Neural progenitor cell (in vitro differentiated cells): ENCODE measurements at regions not wholly inside any gene's neighbourhood (a gene's known extent, or its start where the extent isn't known, plus 50 kb on each side); places are given as distances from the start of the nearest gene placed in this dataset.

ENCODE experiments used
- DNase-seq: peaks from one replicate; pipeline ENCODE4 v3.0.0-alpha.2; 2016; ENCODE audit warnings: low spot score
- H2AFZ ChIP-seq: fragments of 200-600 bp; sonication (generic); replicated peaks from 2 replicates; pipeline ENCODE4 v1.6.1; 2016; ENCODE audit warnings: antibody characterized with exemption
- H3F3A ChIP-seq: fragments of 200-600 bp; sonication (generic); 2 replicates; pipeline ENCODE4 v1.6.1; 2016; ENCODE audit warnings: antibody characterized with exemption, low read depth
- H3K27ac ChIP-seq: fragments of 200-600 bp; sonication (generic); 2 replicates; pipeline ENCODE4 v1.5.1; 2016; ENCODE audit warnings: mild to moderate bottlenecking
- H3K27me3 ChIP-seq: fragments of 200-600 bp; sonication (generic); 2 replicates; pipeline ENCODE4 v1.6.1; 2016; ENCODE audit warnings: mild to moderate bottlenecking, moderate library complexity
- H3K36me3 ChIP-seq: fragments of 200-600 bp; sonication (generic); 2 replicates; pipeline ENCODE4 v1.5.1; 2016
- H3K4me1 ChIP-seq: fragments of 200-600 bp; sonication (generic); 2 replicates; pipeline ENCODE4 v1.6.1; 2016; ENCODE audit warnings: mixed run types
- H3K4me2 ChIP-seq: fragments of 200-600 bp; sonication (generic); 2 replicates; pipeline ENCODE4 v1.6.1; 2016
- H3K4me3 ChIP-seq: fragments of 200-600 bp; sonication (generic); 2 replicates; pipeline ENCODE4 v1.5.1; 2016
- H3K79me2 ChIP-seq: fragments of 200-600 bp; sonication (generic); 2 replicates; pipeline ENCODE4 v1.6.1; 2016; ENCODE audit warnings: low read depth
- H3K9ac ChIP-seq: fragments of 200-600 bp; sonication (generic); 2 replicates; pipeline ENCODE4 v1.6.1; 2016
- H3K9me3 ChIP-seq: fragments of 200-600 bp; sonication (generic); 2 replicates; pipeline ENCODE4 v1.5.1; 2016; ENCODE audit warnings: low read depth
- H4K20me1 ChIP-seq: fragments of 200-600 bp; sonication (generic); 2 replicates; pipeline ENCODE4 v1.6.1; 2016; ENCODE audit warnings: low read depth
- H3K27ac Mint-ChIP-seq: 3 replicates; pipeline ENCODE4 v1.8.0; 2021; ENCODE audit warnings: mixed read lengths
- H3K27me3 Mint-ChIP-seq: 2 replicates; pipeline ENCODE4 v1.8.0; 2022; ENCODE audit warnings: low read depth, mild to moderate bottlenecking, inconsistent platforms, moderate library complexity, mixed read lengths; ENCODE audit not compliant: insufficient read depth
- H3K36me3 Mint-ChIP-seq: 3 replicates; pipeline ENCODE4 v1.8.0; 2021; ENCODE audit warnings: mixed read lengths
- H3K4me1 Mint-ChIP-seq: 3 replicates; pipeline ENCODE4 v1.8.0; 2021; ENCODE audit warnings: mixed read lengths
- H3K4me3 Mint-ChIP-seq: 3 replicates; pipeline ENCODE4 v1.8.0; 2021; ENCODE audit warnings: mild to moderate bottlenecking, moderate library complexity, mixed read lengths
- H3K9me3 Mint-ChIP-seq: 3 replicates; pipeline ENCODE4 v1.8.0; 2020; ENCODE audit warnings: mixed read lengths
- CTCF ChIP-seq: fragments of 200-600 bp; sonication (generic); IDR thresholded peaks from 2 replicates; pipeline ENCODE4 v1.5.1; 2017; ENCODE audit warnings: antibody characterized with exemption, mild to moderate bottlenecking
- EZH2 ChIP-seq: fragments of 200-600 bp; sonication (generic); IDR thresholded peaks from 2 replicates; pipeline ENCODE4 v1.6.1; 2017; ENCODE audit warnings: antibody characterized with exemption, mild to moderate bottlenecking, moderate library complexity
- EZH2phosphoT487 ChIP-seq: fragments of 200-600 bp; sonication (generic); IDR thresholded peaks from 2 replicates; pipeline ENCODE4 v1.6.1; 2017; ENCODE audit warnings: antibody characterized with exemption

GRCh38 chr1:4467241-4467640 is 187.2 kb upstream of the AJAP1 start:
- Histone ChIP-seq H3K27me3 (no peaks in the 10 kb centered on the region), H3K4me3 (no peak overlapping the region), H2AFZ (no peak overlapping the region), H4K20me1 (no peaks in the 10 kb centered on the region), H3K36me3 (no peaks in the 10 kb centered on the region), H3K9ac (no peak overlapping the region), H3K4me1 (no peaks in the 10 kb centered on the region), H3F3A (no peaks in the 10 kb centered on the region), H3K27ac (no peak overlapping the region), H3K4me2 (no peak overlapping the region), H3K79me2 (no peaks in the 10 kb centered on the region), H3K9me3 (no peaks in the 10 kb centered on the region)
- no peak overlapping the region for H3K27ac Mint-ChIP-seq
- peaks cover 2% of the 10 kb centered on the region for H3K9me3 Mint-ChIP-seq
- TF ChIP-seq CTCF (no peak), EZH2phosphoT487 (no peak), EZH2 (no peak)
- DNase-seq: no peak
- no peaks in the 10 kb centered on the region for H3K36me3 Mint-ChIP-seq
- peaks cover 7% of the 10 kb centered on the region for H3K27me3 Mint-ChIP-seq
- H3K4me1 Mint-ChIP-seq: no peaks in the 10 kb centered on the region
- no peak overlapping the region for H3K4me3 Mint-ChIP-seq

GRCh38 chr1:4468386-4468785 is 186.0 kb upstream of the AJAP1 start:
- Mint-ChIP-seq H3K4me3 (no peak overlapping the region), H3K9me3 (peaks cover 2% of the 10 kb centered on the region)

GRCh38 chr1:4468804-4469514 is 185.4 kb upstream of the AJAP1 start:
- Histone ChIP-seq H3K9ac (no peak overlapping the region), H3K4me3 (no peak overlapping the region), H3K36me3 (no peaks in the 10 kb centered on the region), H3K4me2 (no peak overlapping the region), H4K20me1 (no peaks in the 10 kb centered on the region), H2AFZ (no peak overlapping the region), H3K79me2 (no peaks in the 10 kb centered on the region), H3K27ac (no peak overlapping the region), H3F3A (no peaks in the 10 kb centered on the region), H3K27me3 (no peaks in the 10 kb centered on the region), H3K4me1 (no peaks in the 10 kb centered on the region), H3K9me3 (no peaks in the 10 kb centered on the region)
- peaks cover 2% of the 10 kb centered on the region for H3K9me3 Mint-ChIP-seq
- H3K4me3 Mint-ChIP-seq: no peak overlapping the region
- no peaks in the 10 kb centered on the region for H3K4me1 Mint-ChIP-seq
- DNase-seq: no peak
- H3K27me3 Mint-ChIP-seq: peaks cover 9% of the 10 kb centered on the region
- no peak for TF ChIP-seq CTCF
- no peak for TF ChIP-seq EZH2phosphoT487
- TF ChIP-seq EZH2: no peak
- no peak overlapping the region for H3K27ac Mint-ChIP-seq
- no peaks in the 10 kb centered on the region for H3K36me3 Mint-ChIP-seq

More at GRCh38 chr1:4468386-4468785, 186.0 kb upstream of the AJAP1 start:
- DNase-seq: no peak
- no peaks in the 10 kb centered on the region for H3K79me2 ChIP-seq
- no peak overlapping the region for H3K27ac Mint-ChIP-seq
- H3K4me1 Mint-ChIP-seq: no peaks in the 10 kb centered on the region
- no peak overlapping the region for H3K4me2 ChIP-seq
- no peak overlapping the region for H3K27ac ChIP-seq
- no peak overlapping the region for H3K9ac ChIP-seq
- H3K9me3 ChIP-seq: no peaks in the 10 kb centered on the region
- peaks cover 6% of the 10 kb centered on the region for H3K27me3 Mint-ChIP-seq
- TF ChIP-seq EZH2phosphoT487 (no peak), CTCF (no peak), EZH2 (no peak)
- H3K36me3 Mint-ChIP-seq: no peaks in the 10 kb centered on the region
- H3F3A ChIP-seq: no peaks in the 10 kb centered on the region
- H3K36me3 ChIP-seq: no peaks in the 10 kb centered on the region
- H3K4me1 ChIP-seq: no peaks in the 10 kb centered on the region
- no peaks in the 10 kb centered on the region for H4K20me1 ChIP-seq
- H3K27me3 ChIP-seq: no peaks in the 10 kb centered on the region
- no peak overlapping the region for H2AFZ ChIP-seq
- H3K4me3 ChIP-seq: no peak overlapping the region
